K562 (cell line): ENCODE measurements at regions not wholly inside any gene's neighbourhood (a gene's known extent, or its start where the extent isn't known, plus 50 kb on each side); places are given as distances from the start of the nearest gene placed in this dataset.

ENCODE experiments used
- ATAC-seq: fragments of 200-7000 bp; cut with Tn5 transposase; 3 replicates; pipeline ENCODE4 v1.9.1; 2020; ENCODE audit warnings: moderate library complexity
- BruUV-seq: library from RNA; stranded (reverse); fragments of 400-500 nt; replicated peaks from 2 replicates; lab custom pipeline; 2021; lab: Mats Ljungman, UMichigan
- CTCF ChIA-PET: fragments of 300-600 bp; formaldehyde crosslinking; extraction: SDS; loops from one replicate; lab custom pipeline; 2021; ENCODE audit warnings: low intra/inter-chr PET ratio; lab: Yijun Ruan, JAX
- POLR2A ChIA-PET: fragments of 300-600, 350-650 bp; sonication (Branson Sonifier 250); formaldehyde crosslinking; extraction: SDS; loops from one replicate; lab custom pipeline; 2021; ENCODE audit warnings: antibody characterized with exemption, inconsistent platforms; lab: Yijun Ruan, JAX
- DNase-seq, 4 experiments: peaks; one replicate each; pipeline versions ENCODE4 v3.0.0 to v3.0.0-alpha.2; 2011 to 2018; ENCODE audit warnings: low spot score in 3 of 4, mixed read lengths in 3 of 4; ENCODE audit errors: extremely low read depth in 1 of 4
- FAIRE-seq: peaks from 2 replicates; lab custom pipeline; 2011; peaks lifted over from hg19 to GRCh38; lab: Jason Lieb, UNC
- H2AFZ ChIP-seq: 2 replicates; pipeline ENCODE4 v1.6.0; 2011; ENCODE audit warnings: low read depth, low read length, control low read depth, inconsistent platforms
- H3K27ac ChIP-seq: fragments of 200-600 bp; 3 replicates; pipeline ENCODE4 v1.8.0; 2011; ENCODE audit warnings: low read depth, mild to moderate bottlenecking, control low read depth, inconsistent platforms, low read length, moderate library complexity, mixed read lengths; ENCODE audit errors: extremely low read depth
- H3K27me3 ChIP-seq, 2 experiments: fragments of 300-600 bp in 1 of 2; 2 replicates in 1 of 2; 3 replicates in 1 of 2; pipeline versions ENCODE4 v1.6.0 to v1.8.0; 2011; ENCODE audit warnings: inconsistent platforms in 2 of 2, low read length in 2 of 2, mild to moderate bottlenecking in 1 of 2, mixed read lengths in 1 of 2, moderate library complexity in 1 of 2; ENCODE audit not compliant: control insufficient read depth in 2 of 2, insufficient read depth in 2 of 2
- H3K36me3 ChIP-seq: fragments of 300-600 bp; 3 replicates; pipeline ENCODE4 v1.8.0; 2011; ENCODE audit warnings: mild to moderate bottlenecking, low read length, inconsistent platforms; ENCODE audit not compliant: control insufficient read depth, insufficient read depth
- H3K4me1 ChIP-seq, 2 experiments: fragments of 200-600 bp in 1 of 2; replicated peaks in 1 of 2; 2 replicates in 1 of 2; 3 replicates in 1 of 2; pipeline versions ENCODE4 v1.5.1 to v1.8.0; 2011; ENCODE audit warnings: inconsistent platforms in 2 of 2, low read length in 2 of 2, mild to moderate bottlenecking in 1 of 2, mixed read lengths in 1 of 2, moderate library complexity in 1 of 2; ENCODE audit not compliant: control insufficient read depth in 2 of 2, insufficient read depth in 2 of 2
- H3K4me2 ChIP-seq: 2 replicates; pipeline ENCODE4 v1.6.1; 2011; ENCODE audit warnings: low read length, control low read depth, inconsistent platforms, mixed read lengths; ENCODE audit not compliant: insufficient read depth
- H3K4me3 ChIP-seq: fragments of 200-600 bp; sonication (generic), shearing (Covaris generic); 2 replicates; pipeline ENCODE4 v1.5.1; 2016; ENCODE audit warnings: control low read depth, inconsistent platforms
- H3K79me2 ChIP-seq: fragments of 200-600 bp; 3 replicates; pipeline ENCODE4 v1.8.0; 2011; ENCODE audit warnings: low read length, inconsistent platforms; ENCODE audit not compliant: control insufficient read depth, insufficient read depth
- H3K9ac ChIP-seq, 2 experiments: 2 replicates each; pipeline versions ENCODE4 v1.6.0 to v1.6.1; 2011; ENCODE audit warnings: low read depth in 2 of 2, low read length in 2 of 2, control low read depth in 1 of 2, inconsistent platforms in 1 of 2, mild to moderate bottlenecking in 1 of 2, mixed read lengths in 1 of 2; ENCODE audit not compliant: insufficient read depth in 1 of 2
- H3K9me1 ChIP-seq: one replicate; pipeline ENCODE4 v1.6.0; 2011; ENCODE audit warnings: inconsistent platforms, mild to moderate bottlenecking, low read length, moderate library complexity; ENCODE audit not compliant: control insufficient read depth, insufficient read depth
- H3K9me3 ChIP-seq: replicated peaks from 2 replicates; pipeline ENCODE4 v1.5.1; 2011; ENCODE audit warnings: low read depth, low read length, inconsistent platforms; ENCODE audit not compliant: control insufficient read depth, insufficient read depth
- H4K20me1 ChIP-seq: replicated peaks from 2 replicates; pipeline ENCODE4 v1.6.1; 2011; ENCODE audit warnings: low read length, inconsistent platforms, mixed read lengths; ENCODE audit not compliant: control insufficient read depth, insufficient read depth
- CEBPB ChIP-seq: fragments of 450-650 bp; IDR thresholded peaks from 2 replicates; pipeline ENCODE4 v1.6.1; 2016; ENCODE audit warnings: missing genetic modification characterization, missing compliant biosample characterization
- CHCHD3 ChIP-seq: fragments of 250-450 bp; sonication (Bioruptor Pico); IDR thresholded peaks from 2 replicates; pipeline ENCODE4 v2.1.2; 2022; ENCODE audit warnings: mild to moderate bottlenecking
- ELF4 ChIP-seq: fragments of 450-650 bp; formaldehyde crosslinking; IDR thresholded peaks from 2 replicates; pipeline ENCODE4 v1.4.0; 2022; ENCODE audit warnings: missing genetic modification characterization
- MTA2 ChIP-seq: fragments of 450-650 bp; IDR thresholded peaks from 2 replicates; pipeline ENCODE4 v1.6.1; 2016; ENCODE audit warnings: low read depth
- NFYB ChIP-seq: IDR thresholded peaks from 2 replicates; pipeline ENCODE4 v1.6.1; 2011; ENCODE audit warnings: mild to moderate bottlenecking, moderate library complexity; ENCODE audit not compliant: insufficient read length; ENCODE audit errors: extremely low read depth
- SAFB2 ChIP-seq: fragments of 200-400 bp; formaldehyde crosslinking; IDR thresholded peaks from 2 replicates; pipeline ENCODE4 v1.6.1; 2018; ENCODE audit warnings: borderline replicate concordance, low read length, low read depth, moderate library complexity; ENCODE audit not compliant: severe bottlenecking
- TCF7L2 ChIP-seq: fragments of 150-350 bp; IDR thresholded peaks from 2 replicates; pipeline ENCODE4 v1.6.1; 2016; ENCODE audit warnings: low read depth, mild to moderate bottlenecking, low read length, moderate library complexity
- ZKSCAN1 ChIP-seq: fragments of 150-350 bp; IDR thresholded peaks from 2 replicates; pipeline ENCODE4 v1.6.1; 2016; ENCODE audit warnings: low read depth, low read length
- ZKSCAN8 ChIP-seq: fragments of 200-800 bp; sonication (Bioruptor generic); IDR thresholded peaks from 2 replicates; pipeline ENCODE4 v1.6.1; 2016; ENCODE audit warnings: missing genetic modification characterization, missing compliant biosample characterization
- WGBS: fragments of 100-300 bp; shearing (Covaris generic); methylation state at CpG from one replicate; pipeline ENCODE4 v1.1.6; 2016; ENCODE audit warnings: low coverage, mixed read lengths; ENCODE audit not compliant: insufficient coverage; ENCODE audit errors: missing lambda C conversion rate; 5-methylcytosine and 5-hydroxymethylcytosine counted together
- in situ Hi-C: fragments of 300-500 bp; cut with MboI; formaldehyde crosslinking; loops from 4 replicates; pipeline ENCODE4 v1.15.0; 2018; ENCODE audit warnings: inconsistent platforms, mixed read lengths
- intact Hi-C: fragments of 100-400 bp; cut with micrococcal nuclease; formaldehyde crosslinking; loops from 2 replicates; pipeline ENCODE4 v1.14.2; 2022

DNA sequence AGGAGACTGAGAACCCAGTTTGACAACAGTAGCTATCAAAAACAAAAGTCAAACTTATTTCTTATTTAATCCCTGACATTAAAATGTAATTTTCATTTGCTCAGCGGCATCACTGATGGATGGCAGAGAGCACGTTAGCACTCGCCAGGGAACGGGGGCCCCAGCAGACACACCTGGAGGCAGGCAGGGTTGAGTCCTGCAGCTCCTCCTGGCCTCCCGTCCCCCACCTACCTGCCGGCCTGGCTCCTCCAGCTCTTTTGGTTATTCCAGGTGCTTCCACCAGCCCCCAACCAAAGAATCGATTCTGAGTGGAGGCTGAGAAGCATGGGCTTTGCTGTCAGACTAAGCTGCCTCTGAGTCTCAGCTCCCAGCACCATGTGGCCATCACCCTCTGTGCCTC lies 113.6 kb downstream of the PHETA1 start (continued):
- no peak for TF ChIP-seq SAFB2
- TF ChIP-seq TCF7L2: no peak
- TF ChIP-seq ZKSCAN8 (CRISPR knock-in tag): no peak
- TF ChIP-seq MTA2: no peak
- TF ChIP-seq NFYB: no peak
- no peak for TF ChIP-seq ELF4 (CRISPR knock-in tag)
- no peak for TF ChIP-seq CEBPB (tag)

DNA sequence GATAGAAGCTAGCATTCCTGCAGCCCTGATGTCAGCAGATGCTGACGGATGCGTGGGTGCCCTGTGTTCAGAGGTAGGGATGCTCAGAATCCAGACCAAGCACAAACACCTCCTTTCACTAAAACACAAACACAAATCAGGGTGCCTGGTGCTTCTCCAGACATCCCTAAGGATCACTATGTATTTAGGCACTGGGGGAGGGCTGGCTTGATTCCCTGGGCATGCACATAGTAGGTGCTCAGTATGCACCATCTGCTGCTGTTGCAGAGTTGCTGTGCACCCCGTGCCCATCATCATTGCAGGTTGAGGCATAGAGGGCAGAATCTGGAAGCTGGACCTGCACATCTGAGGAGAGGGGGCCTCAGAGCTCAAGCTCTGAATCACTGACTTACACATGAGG lies 114.8 kb downstream of the PHETA1 start:
- Histone ChIP-seq H3K9ac (no peak overlapping the region), H3K4me1 (no peaks in the 10 kb centered on the region; a peak in 1 of 5 replicates), H2AFZ (no peak overlapping the region), H3K27ac (no peak overlapping the region), H3K79me2 (no peaks in the 10 kb centered on the region), H3K9me1 (no peaks in the 10 kb centered on the region), H3K9me3 (no peaks in the 10 kb centered on the region), H3K27me3 (peaks cover 19 to 53% of the 10 kb centered on the region in 2 experiments), H3K4me2 (no peak overlapping the region), H4K20me1 (no peaks in the 10 kb centered on the region; the same call in 1 of the 2 replicates), H3K36me3 (no peaks in the 10 kb centered on the region), H3K4me3 (no peak overlapping the region)
- ChIA-PET POLR2A (no interaction called here), CTCF (no interaction called here)
- intact Hi-C loops (no loop called here), in situ Hi-C loops (no loop called here)
- TF ChIP-seq CHCHD3 (CRISPR knock-in tag) (no peak), ZKSCAN1 (peak; percentile 87)
- 0% methylated on average over 3 of the region's 3 CpGs for WGBS
- DNase-seq (no peak), FAIRE-seq (no peak), ATAC-seq (no peak)
- no TSS peak for BruUV-seq
